ENCODE measurements at regions not wholly inside any gene's neighbourhood (a gene's known extent, or its start where the extent isn't known, plus 50 kb on each side); places are given as distances from the start of the nearest gene placed in this dataset.
"Not testable (repeated sequence)": the region's sequence is repeated elsewhere in the genome, so short reads cannot be mapped to it uniquely, and the experiment has no call there.

DNA sequence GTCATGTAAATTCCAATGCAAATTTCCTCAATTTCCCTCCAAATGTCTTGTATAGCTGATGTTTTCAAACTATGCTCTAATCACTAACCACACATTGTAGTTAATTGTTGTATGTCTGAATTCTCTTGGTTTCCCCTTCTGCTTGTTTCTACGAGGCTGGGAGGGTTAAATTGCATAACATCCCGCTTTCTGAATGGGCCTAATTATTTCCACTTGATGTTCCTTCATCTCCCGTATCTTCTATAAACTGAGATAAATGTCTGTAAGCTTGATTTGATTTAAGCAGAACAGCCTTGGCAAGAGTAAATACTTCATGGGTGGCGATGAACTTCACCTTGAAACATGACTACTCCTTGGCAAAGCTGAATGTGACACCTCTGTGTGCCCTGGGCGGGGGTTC, 72.2 kb downstream of the SERINC2 start:
- ATAC-seq, result no peak
- intact Hi-C loops (cut with DNase I), result no loop called here

DNA sequence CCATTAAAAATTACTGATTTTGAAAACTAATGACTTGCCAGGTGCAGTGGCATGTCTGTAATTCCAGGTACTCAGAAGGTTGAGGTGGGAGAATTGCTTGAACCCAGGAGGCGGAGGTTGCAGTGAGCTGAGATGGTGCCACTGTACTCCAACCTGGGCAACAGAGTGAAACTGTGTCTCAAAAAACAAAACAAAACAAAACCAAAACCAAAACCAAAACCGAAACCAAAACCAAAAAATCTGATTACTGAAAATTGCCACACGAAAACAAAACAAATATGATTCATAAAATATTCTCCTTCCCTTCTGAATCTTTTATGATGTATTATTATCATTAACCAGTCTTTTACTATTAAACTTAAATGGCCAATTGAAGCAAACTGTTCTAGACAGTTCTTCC, 74.1 kb downstream of the SERINC2 start:
- intact Hi-C loops (cut with DNase I), result no loop called here
- ATAC-seq, result no peak
- DNase-seq, result no peak

More for the DNA sequence above, 72.2 kb downstream of the SERINC2 start:
- DNase-seq, result no peak

GRCh38 chr1:31487721-31488293, 74.8 kb downstream of the SERINC2 start:
- intact Hi-C loops (cut with DNase I), result no loop called here
- no peak for ATAC-seq
- no peak for DNase-seq

- intact Hi-C loops (cut with DNase I), result no loop called here
- ATAC-seq, result no peak
- no peak for DNase-seq
These were observed 75.5 kb downstream of the SERINC2 start for GRCh38 chr1:31488528-31488927.

DNA sequence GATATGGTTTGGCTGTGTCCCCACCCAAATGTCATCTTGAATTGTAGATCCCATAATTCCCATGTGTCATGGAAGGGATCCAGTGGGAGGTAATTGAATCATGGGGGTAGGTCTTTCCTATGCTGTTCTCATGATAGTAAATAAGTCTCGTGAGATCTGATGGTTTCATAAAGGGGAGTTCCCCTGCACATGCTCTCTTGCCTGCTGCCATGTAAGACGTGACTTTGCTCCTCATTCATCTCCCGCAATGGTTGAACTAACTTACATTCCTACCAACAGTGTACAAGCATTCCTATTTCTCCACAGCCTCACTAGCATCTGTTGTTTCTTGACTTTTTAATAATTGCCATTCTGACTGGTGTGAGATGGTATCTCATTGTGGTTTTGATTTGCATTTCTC, 76.6 kb downstream of the SERINC2 start:
- not testable (repeated sequence) for DNase-seq

DNA sequence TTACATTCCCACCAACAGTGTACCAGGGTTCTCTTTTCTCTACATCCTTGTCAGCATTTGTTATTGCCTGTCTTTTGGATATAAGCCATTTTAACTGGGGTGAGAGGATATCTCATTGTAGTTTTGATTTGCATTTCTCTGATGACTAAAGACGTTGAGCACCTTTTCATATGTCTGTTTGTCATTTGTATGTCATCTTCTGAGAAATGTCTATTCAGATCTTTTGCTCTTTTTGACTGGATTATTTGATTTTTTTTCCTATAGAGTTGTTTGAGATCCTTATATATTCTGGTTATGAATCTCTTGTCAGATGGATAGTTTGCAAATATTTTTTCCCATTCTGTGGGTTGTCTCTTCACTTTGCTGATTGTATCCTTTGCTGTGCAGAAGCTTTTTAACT, 77.6 kb downstream of the SERINC2 start:
- intact Hi-C loops (cut with DNase I); DNase-seq; ATAC-seq: not testable (repeated sequence)

More for the DNA sequence above, 76.6 kb downstream of the SERINC2 start:
- intact Hi-C loops (cut with DNase I); ATAC-seq: not testable (repeated sequence)

DNA sequence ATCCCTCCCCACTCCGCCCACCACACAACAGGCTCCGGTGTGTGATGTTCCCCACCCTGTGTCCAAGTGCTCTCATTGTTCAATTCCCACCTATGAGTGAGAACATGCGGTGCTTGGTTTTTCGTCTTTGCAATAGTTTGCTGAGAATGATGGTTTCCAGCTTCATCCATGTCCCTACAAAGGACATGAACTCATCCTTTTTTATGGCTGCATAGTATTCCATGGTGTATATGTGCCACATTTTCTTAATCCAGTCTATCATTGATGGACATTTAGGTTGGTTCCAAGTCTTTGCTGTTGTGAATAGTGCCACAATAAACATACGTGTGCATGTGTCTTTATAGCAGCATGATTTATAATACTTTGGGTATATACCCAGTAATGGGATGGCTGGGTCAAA, 81.0 kb upstream of the TINAGL1 start:
- intact Hi-C loops (cut with DNase I); ATAC-seq; DNase-seq: not testable (repeated sequence)

DNA sequence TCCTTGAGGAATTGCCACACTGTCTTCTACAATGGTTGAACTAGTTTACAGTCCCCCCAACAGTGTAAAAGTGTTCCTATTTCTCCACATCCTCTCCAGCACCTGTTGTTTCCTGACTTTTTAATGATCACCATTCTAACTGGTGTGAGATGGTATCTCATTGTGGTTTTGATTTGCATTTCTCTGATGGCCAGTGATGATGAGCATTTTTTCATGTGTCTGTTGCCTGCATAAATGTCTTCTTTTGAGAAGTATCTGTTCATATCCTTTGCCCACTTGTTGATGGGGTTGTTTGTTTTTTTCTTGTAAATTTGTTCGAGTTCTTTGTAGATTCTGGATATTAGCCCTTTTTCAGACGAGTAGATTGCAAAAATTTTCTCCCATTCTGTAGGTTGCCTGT, 80.5 kb upstream of the TINAGL1 start:
- ATAC-seq; DNase-seq; intact Hi-C loops (cut with DNase I): not testable (repeated sequence)

- ATAC-seq (no peak), DNase-seq (no peak)
- intact Hi-C loops (cut with DNase I), result no loop called here
These were observed 78.7 kb upstream of the TINAGL1 start for GRCh38 chr1:31497601-31498000.

DNA sequence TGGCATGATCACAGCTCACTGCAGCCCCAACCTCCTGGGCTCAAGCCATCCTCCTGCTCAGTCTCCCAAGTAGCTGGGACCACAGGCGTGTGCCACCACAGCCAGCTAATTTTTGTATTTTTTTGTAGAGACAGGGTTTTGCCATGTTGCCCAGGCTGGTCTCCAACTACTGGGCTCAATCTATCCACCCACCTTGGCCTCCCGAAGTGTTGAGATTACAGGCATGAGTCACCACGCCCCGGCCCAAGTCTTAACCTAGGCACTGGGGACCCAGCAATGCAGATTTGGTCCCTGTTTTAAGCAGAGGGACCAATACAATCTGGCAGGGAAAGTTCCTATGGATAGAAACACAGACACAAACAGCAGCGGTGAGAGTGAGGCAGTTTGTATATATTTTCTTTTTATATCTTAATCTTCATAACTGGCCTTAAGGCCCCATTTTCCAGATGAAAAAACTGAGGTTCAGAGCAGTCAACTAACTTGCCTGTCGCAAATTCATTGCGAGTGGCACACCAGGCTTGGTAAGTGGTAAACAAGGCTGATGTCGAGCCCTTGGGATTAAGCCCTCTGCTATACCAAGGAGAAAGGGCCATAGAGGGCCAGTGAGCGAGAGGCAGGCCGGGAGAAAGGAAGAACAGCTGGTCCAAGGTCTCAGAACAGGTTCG, 77.8 kb upstream of the TINAGL1 start:
- ATAC-seq (no peak), DNase-seq (no peak)
- intact Hi-C loops (cut with DNase I), result no loop called here

DNA sequence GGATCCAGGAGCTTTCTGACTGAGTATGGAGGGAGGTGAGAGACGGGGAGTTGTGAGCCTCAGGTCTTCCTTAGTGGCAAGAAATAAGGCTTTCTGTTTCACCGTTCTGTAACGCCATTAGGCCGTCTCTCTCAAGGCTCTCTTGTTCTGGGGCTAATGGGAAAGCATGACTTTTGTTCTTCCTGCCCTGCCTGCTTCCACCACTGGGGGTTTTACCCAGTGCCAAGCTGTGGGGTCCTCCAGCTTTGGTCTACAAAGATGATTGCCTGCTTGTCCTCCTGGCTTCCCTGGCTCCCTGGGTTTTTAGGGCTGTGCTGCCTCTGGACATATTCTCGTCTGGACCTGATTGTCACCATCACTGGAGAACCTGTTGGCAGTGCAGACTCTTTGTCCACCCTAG, 74.8 kb upstream of the TINAGL1 start:
- intact Hi-C loops (cut with DNase I), result no loop called here
- no peak for DNase-seq
- no peak for ATAC-seq

DNA sequence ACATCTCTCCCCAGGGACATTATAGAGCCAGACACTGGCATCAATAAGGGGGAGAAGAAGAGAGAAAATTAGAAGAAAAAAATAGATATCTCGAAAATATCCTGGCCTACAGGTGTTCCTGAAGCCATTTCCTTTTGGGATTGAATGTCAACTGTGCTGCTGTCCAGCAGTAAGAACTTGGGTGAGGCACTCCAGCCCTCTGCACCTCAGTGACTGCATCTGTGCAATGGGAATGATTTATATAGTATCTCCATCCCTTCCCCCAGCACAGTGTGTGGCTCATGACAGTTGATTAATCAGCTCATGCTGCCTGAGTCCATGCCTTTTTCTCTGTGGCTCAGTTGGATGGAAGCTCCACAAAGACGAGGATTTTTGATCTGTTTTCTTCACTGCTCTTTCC, 74.1 kb upstream of the TINAGL1 start:
- intact Hi-C loops (cut with DNase I), result no loop called here
- DNase-seq, result no peak
- ATAC-seq, result no peak

DNA sequence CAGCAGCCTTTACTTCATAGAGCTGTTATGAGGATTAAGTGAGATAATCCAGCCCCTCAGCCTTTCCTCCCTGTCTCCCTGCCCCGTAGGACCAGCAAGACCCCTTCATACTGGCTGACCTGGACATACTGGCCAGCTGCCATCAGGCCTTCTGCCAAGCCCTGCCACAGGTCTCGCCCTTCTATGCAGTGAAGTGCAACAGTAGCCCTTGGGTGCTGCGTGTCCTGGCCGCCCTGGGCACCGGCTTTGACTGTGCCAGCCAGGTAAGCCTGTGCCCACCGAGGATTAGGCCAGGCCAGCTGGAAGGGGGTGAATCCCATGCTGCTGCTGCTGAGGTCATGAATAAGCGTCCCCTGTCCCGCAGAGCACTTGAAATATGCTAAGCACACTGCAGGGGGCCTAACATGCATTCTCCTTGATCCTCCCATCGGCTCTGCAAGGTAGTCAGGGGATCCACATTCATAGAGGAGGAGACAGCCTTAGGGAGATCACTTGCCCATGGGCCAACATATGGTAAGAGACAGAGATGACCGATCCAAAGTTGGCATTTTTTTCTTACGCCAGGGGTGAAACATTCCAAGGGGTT, 73.3 kb upstream of the TINAGL1 start:
- DNase-seq (no peak), ATAC-seq (no peak)
- intact Hi-C loops (cut with DNase I), result no loop called here

DNA sequence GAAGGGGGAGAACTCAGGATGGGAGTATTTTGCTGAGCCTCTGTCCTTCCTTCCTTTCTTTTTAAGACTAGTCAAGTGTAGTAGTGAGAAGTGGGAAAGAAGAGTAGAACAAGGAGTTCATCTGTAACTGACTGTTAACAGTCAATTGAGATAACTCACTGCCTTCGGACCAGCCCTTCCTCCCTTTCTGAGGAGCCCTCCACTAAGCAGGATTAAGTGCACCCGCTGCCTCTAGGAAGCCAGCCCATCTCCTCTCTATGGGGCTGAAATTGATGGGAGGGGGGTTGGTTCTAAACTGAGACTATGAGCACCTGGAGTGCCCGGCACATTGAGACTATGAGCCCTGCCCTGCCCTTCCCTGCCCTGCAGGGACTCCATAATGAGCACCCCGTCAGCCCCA, 72.7 kb upstream of the TINAGL1 start:
- DNase-seq, result no peak
- no peak for ATAC-seq
- intact Hi-C loops (cut with DNase I), result no loop called here

GRCh38 chr1:31504001-31504400, 72.3 kb upstream of the TINAGL1 start:
- no peak for DNase-seq
- intact Hi-C loops (cut with DNase I), result no loop called here
- no peak for ATAC-seq

- intact Hi-C loops (cut with DNase I), result no loop called here
- DNase-seq (no peak), ATAC-seq (no peak)
These were observed 70.3 kb upstream of the TINAGL1 start for GRCh38 chr1:31505911-31506497.

GRCh38 chr1:31507221-31507620, 69.1 kb upstream of the TINAGL1 start:
- ATAC-seq (no peak), DNase-seq (no peak)
- intact Hi-C loops (cut with DNase I), result no loop called here

- intact Hi-C loops (cut with DNase I), result no loop called here
- no peak for ATAC-seq
- no peak for DNase-seq
These were observed 68.4 kb upstream of the TINAGL1 start for GRCh38 chr1:31507676-31508530.

Measured in left cardiac atrium (tissue), 4 donors.